ENCODE measurements at regions not wholly inside any gene's neighbourhood (a gene's known extent, or its start where the extent isn't known, plus 50 kb on each side); places are given as distances from the start of the nearest gene placed in this dataset.

DNA sequence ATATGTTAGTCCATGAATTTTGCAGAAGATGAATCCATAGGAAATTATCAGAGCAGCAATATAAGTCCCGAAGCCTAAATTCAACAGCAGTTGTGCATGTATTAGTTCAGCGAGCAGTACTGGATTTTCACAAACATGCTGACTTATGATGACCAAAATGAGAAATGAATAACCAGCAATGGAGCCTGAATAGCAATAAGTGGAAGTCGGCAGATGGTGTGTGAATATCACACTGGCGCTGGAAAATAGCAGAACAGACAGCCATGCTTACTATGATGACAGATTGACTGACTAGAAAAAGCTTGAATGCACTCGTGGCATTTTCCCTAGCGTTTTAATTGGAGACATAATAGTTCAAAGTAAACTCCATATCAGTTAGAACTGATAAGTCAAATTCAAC lies 1114.5 kb downstream of the DSC3 start:
- POLR2A ChIA-PET: no interaction called here
- Histone ChIP-seq H3K9me3 (ENCODE audit: control insufficient read depth in 2 of 3, low read length in 3 of 3) (peaks cover 0 to 4% (median 0%) of the 10 kb centered on the region in 3 experiments), H3K4me3 (ENCODE audit: low read length) (no peak overlapping the region), H3K4me1 (ENCODE audit: control insufficient read depth in 2 of 2, insufficient read depth in 2 of 2, low read length in 2 of 2) (no peaks in the 10 kb centered on the region), H3K36me3 (ENCODE audit: control insufficient read depth in 2 of 3, insufficient read depth in 3 of 3, low read length in 3 of 3) (no peaks in the 10 kb centered on the region), H3K27me3 (ENCODE audit: control insufficient read depth in 2 of 2, insufficient read depth in 2 of 2, low read length in 2 of 2) (no peaks in the 10 kb centered on the region), H3K27ac (ENCODE audit: low read depth, low read length) (no peak overlapping the region)
- peaks cover 0 to 34% (median 10%) of the 10 kb centered on the region in 11 donors for H3K9me3 Mint-ChIP-seq
- DNase-seq (no peak), ATAC-seq (no peak)
- no peaks in the 10 kb centered on the region for H3K27me3 Mint-ChIP-seq
- intact Hi-C loops (cut with micrococcal nuclease): no loop called here
- no peaks in the 10 kb centered on the region for H3K4me1 Mint-ChIP-seq
- peaks cover 0 to 10% (median 0%) of the 10 kb centered on the region in 5 donors for H3K36me3 Mint-ChIP-seq
- H3K4me3 Mint-ChIP-seq: no peak overlapping the region
- H3K27ac Mint-ChIP-seq: no peak overlapping the region
- CTCF ChIA-PET: no interaction called here

DNA sequence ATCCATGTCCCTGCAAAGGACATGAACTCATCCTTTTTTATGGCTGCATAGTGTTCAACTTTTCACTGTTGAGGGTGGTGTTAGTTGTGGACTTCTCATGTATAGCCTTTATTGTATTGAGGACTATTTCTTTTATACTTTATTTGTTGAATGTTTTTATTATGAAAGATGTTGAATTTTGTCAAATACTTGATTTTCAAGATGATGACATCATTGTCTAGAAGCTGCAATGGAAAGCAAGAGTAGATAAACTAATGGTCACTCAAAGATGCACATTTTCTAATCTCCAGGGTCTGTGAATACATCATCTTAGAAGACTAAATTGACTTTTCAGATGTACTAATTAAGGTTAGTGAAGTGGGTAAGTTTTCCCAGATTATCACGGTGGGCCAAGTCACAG lies 1117.0 kb downstream of the DSC3 start:
- no peak for ATAC-seq
- H3K9me3 Mint-ChIP-seq: peaks cover 0 to 32% (median 10%) of the 10 kb centered on the region in 11 donors
- no peak overlapping the region for H3K27ac Mint-ChIP-seq
- Histone ChIP-seq H3K9me3 (ENCODE audit: control insufficient read depth in 2 of 3, low read length in 3 of 3) (no peaks in the 10 kb centered on the region), H3K36me3 (ENCODE audit: control insufficient read depth in 2 of 3, insufficient read depth in 3 of 3, low read length in 3 of 3) (no peaks in the 10 kb centered on the region), H3K27me3 (ENCODE audit: control insufficient read depth in 2 of 2, insufficient read depth in 2 of 2, low read length in 2 of 2) (no peaks in the 10 kb centered on the region), H3K4me3 (ENCODE audit: low read length) (no peak overlapping the region), H3K4me1 (ENCODE audit: control insufficient read depth in 2 of 2, insufficient read depth in 2 of 2, low read length in 2 of 2) (no peaks in the 10 kb centered on the region), H3K27ac (ENCODE audit: low read depth, low read length) (no peak overlapping the region)
- H3K27me3 Mint-ChIP-seq: no peaks in the 10 kb centered on the region
- ChIA-PET CTCF (no interaction called here), POLR2A (no interaction called here)
- intact Hi-C loops (cut with micrococcal nuclease): no loop called here
- no peaks in the 10 kb centered on the region for H3K4me1 Mint-ChIP-seq
- no peak for DNase-seq
- H3K36me3 Mint-ChIP-seq: peaks cover 0 to 10% (median 0%) of the 10 kb centered on the region in 5 donors
- no peak overlapping the region for H3K4me3 Mint-ChIP-seq

DNA sequence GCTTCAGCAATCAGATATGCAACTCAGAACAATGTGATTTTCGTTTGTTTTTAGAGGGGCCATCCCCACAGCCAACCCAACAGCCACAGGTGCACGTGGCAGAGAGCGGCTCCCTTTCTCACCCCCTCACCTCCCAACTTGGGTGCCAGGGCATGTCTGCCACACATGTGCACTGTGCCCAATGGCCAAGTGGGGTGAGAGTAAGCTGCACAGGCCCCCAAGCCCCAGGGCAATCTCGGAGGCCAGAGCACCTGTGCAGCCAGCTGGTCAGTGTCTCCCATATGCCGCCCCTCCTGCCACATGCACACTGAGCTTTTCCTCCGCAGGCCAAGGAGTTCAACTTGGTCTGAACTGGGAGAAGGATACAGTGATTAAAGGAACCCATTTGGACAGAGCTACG lies 1130.2 kb downstream of the DSC3 start:
- POLR2A ChIA-PET: no interaction called here
- no peaks in the 10 kb centered on the region for H3K4me1 ChIP-seq (ENCODE audit: control insufficient read depth in 2 of 2, insufficient read depth in 2 of 2, low read length in 2 of 2)
- Mint-ChIP-seq H3K27me3 (no peaks in the 10 kb centered on the region), H3K9me3 (peaks cover 5 to 28% (median 11%) of the 10 kb centered on the region in 11 donors), H3K4me3 (no peak overlapping the region), H3K27ac (no peak overlapping the region), H3K36me3 (peaks cover 0 to 5% (median 0%) of the 10 kb centered on the region in 5 donors), H3K4me1 (no peaks in the 10 kb centered on the region)
- intact Hi-C loops (cut with micrococcal nuclease): no loop called here
- DNase-seq: no peak
- no peaks in the 10 kb centered on the region for H3K36me3 ChIP-seq (ENCODE audit: control insufficient read depth in 2 of 3, insufficient read depth in 3 of 3, low read length in 3 of 3)
- no peak overlapping the region for H3K4me3 ChIP-seq (ENCODE audit: low read length)
- ATAC-seq: no peak
- H3K27ac ChIP-seq (ENCODE audit: low read depth, low read length): no peak overlapping the region
- CTCF ChIA-PET: no interaction called here
- H3K9me3 ChIP-seq (ENCODE audit: control insufficient read depth in 2 of 3, low read length in 3 of 3): no peaks in the 10 kb centered on the region
- H3K27me3 ChIP-seq (ENCODE audit: control insufficient read depth in 2 of 2, insufficient read depth in 2 of 2, low read length in 2 of 2): no peaks in the 10 kb centered on the region

DNA sequence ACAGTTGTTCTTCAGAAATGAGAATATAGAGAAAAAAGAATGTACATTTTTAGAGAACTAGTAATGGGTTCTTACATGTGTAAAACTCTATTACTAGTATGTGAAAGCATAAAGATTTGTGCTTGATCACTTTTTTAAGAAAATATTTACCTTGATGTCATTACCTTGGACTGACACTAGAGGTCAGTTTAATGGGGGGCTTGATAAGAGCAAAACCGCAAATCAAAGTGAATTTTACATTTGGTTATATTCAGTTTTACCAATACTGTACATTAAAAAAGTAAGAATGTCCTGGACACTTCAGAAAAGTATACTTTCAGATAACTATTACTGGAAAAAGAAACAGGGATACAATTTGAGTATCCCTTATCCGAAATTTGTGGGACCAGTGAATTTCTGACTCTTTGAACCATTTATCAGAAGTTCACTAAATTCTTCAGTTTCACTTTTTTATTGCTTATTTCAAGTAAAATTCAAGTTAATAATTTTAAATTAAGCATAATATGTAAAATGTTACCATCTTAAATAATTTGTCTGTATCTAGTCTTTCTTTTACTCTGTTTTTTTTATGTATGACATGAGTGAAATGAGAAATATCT lies 1149.5 kb downstream of the DSC3 start:
- Mint-ChIP-seq H3K27me3 (no peaks in the 10 kb centered on the region), H3K9me3 (peaks cover 3 to 13% (median 8%) of the 10 kb centered on the region in 11 donors), H3K4me3 (no peak overlapping the region), H3K36me3 (peaks cover 0 to 6% (median 0%) of the 10 kb centered on the region in 5 donors), H3K4me1 (no peaks in the 10 kb centered on the region), H3K27ac (no peak overlapping the region)
- Histone ChIP-seq H3K27ac (ENCODE audit: low read depth, low read length) (no peak overlapping the region), H3K36me3 (ENCODE audit: control insufficient read depth in 2 of 3, insufficient read depth in 3 of 3, low read length in 3 of 3) (no peaks in the 10 kb centered on the region), H3K27me3 (ENCODE audit: control insufficient read depth in 2 of 2, insufficient read depth in 2 of 2, low read length in 2 of 2) (no peaks in the 10 kb centered on the region), H3K4me3 (ENCODE audit: low read length) (no peak overlapping the region), H3K4me1 (ENCODE audit: control insufficient read depth in 2 of 2, insufficient read depth in 2 of 2, low read length in 2 of 2) (no peaks in the 10 kb centered on the region), H3K9me3 (ENCODE audit: control insufficient read depth in 2 of 3, low read length in 3 of 3) (no peaks in the 10 kb centered on the region)
- intact Hi-C loops (cut with micrococcal nuclease): no loop called here
- DNase-seq: no peak
- ATAC-seq: no peak
- ChIA-PET POLR2A (no interaction called here), CTCF (no interaction called here)

DNA sequence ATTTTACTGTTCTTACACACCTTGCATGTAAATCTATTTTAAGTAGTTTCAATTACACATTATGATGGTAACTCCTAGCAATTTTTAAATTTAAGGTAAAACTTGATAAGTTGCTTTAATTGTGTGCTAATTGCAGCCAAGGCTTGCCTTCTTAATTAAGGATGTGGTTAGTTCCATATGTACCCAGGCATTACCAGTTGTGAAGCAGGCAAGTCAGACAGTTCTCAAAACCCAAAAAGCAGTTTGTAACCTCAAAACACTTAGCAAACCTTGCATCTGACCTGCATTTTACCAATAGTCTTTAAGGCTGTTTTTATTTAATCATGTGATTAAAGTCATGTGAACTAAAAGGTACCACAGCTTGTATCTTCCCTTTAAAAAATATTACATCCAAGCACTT lies 1159.4 kb downstream of the DSC3 start:
- H3K4me3 Mint-ChIP-seq: no peak overlapping the region
- H3K27ac Mint-ChIP-seq: no peak overlapping the region
- DNase-seq (no peak), ATAC-seq (no peak)
- ChIA-PET CTCF (no interaction called here), POLR2A (no interaction called here)
- intact Hi-C loops (cut with micrococcal nuclease): no loop called here
- H3K27ac ChIP-seq (ENCODE audit: low read depth, low read length): no peak overlapping the region
- no peaks in the 10 kb centered on the region for H3K9me3 ChIP-seq (ENCODE audit: control insufficient read depth in 2 of 3, low read length in 3 of 3)
- H3K36me3 ChIP-seq (ENCODE audit: control insufficient read depth in 2 of 3, insufficient read depth in 3 of 3, low read length in 3 of 3): no peaks in the 10 kb centered on the region
- peaks cover 0 to 3% (median 0%) of the 10 kb centered on the region in 5 donors for H3K36me3 Mint-ChIP-seq
- no peaks in the 10 kb centered on the region for H3K4me1 Mint-ChIP-seq
- peaks cover 0 to 8% (median 0%) of the 10 kb centered on the region in 11 donors for H3K9me3 Mint-ChIP-seq
- H3K4me1 ChIP-seq (ENCODE audit: control insufficient read depth in 2 of 2, insufficient read depth in 2 of 2, low read length in 2 of 2): no peaks in the 10 kb centered on the region
- no peaks in the 10 kb centered on the region for H3K27me3 ChIP-seq (ENCODE audit: control insufficient read depth in 2 of 2, insufficient read depth in 2 of 2, low read length in 2 of 2)
- H3K4me3 ChIP-seq (ENCODE audit: low read length): no peak overlapping the region
- H3K27me3 Mint-ChIP-seq: no peaks in the 10 kb centered on the region

DNA sequence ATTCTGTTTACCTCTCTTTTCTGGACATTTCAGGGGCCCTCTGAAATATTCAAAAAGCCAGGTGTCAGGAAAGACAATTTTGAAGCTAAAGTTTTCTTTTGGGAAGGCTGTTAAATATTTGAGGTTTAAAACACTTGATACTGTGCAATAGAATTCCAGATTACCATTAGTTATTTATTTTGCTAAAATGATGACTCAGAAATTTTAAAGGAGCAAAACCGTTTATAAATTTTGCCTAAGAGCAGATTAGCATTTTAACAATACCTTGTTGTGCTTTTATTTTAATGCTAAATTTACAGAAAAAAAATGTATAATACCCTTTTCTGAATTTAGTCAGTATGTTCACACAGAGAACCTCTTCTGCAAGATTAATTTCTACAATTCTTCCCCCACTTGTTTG lies 1159.9 kb downstream of the DSC3 start:
- ChIA-PET POLR2A (no interaction called here), CTCF (no interaction called here)
- H3K36me3 ChIP-seq (ENCODE audit: control insufficient read depth in 2 of 3, insufficient read depth in 3 of 3, low read length in 3 of 3): no peaks in the 10 kb centered on the region
- Mint-ChIP-seq H3K4me1 (no peaks in the 10 kb centered on the region), H3K4me3 (no peak overlapping the region), H3K9me3 (peaks cover 0 to 8% (median 0%) of the 10 kb centered on the region in 11 donors), H3K36me3 (peaks cover 0 to 3% (median 0%) of the 10 kb centered on the region in 5 donors), H3K27ac (no peak overlapping the region), H3K27me3 (no peaks in the 10 kb centered on the region)
- no peak for DNase-seq
- intact Hi-C loops (cut with micrococcal nuclease): no loop called here
- ATAC-seq: no peak
- no peak overlapping the region for H3K4me3 ChIP-seq (ENCODE audit: low read length)
- no peaks in the 10 kb centered on the region for H3K9me3 ChIP-seq (ENCODE audit: control insufficient read depth in 2 of 3, low read length in 3 of 3)
- no peaks in the 10 kb centered on the region for H3K27me3 ChIP-seq (ENCODE audit: control insufficient read depth in 2 of 2, insufficient read depth in 2 of 2, low read length in 2 of 2)
- no peak overlapping the region for H3K27ac ChIP-seq (ENCODE audit: low read depth, low read length)
- no peaks in the 10 kb centered on the region for H3K4me1 ChIP-seq (ENCODE audit: control insufficient read depth in 2 of 2, insufficient read depth in 2 of 2, low read length in 2 of 2)

DNA sequence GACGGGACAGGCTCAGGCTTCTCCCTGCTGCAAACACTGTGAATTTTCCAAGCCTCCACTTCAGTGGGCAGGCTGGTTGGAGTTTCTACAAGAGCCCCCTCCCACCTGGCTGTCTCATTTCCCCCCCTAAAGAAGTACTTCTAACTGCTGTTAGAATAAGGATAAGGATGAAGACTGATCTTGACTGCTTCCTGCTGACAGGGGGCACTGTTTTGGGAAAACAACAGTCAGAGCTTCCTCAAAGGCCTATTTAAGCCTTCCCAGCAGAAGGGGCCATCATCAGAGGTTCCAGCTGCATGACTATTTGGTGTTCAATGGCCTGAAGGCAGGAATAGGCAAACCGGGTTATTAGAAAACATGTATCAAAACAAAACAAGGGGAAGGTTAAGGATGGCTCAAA lies 1162.8 kb downstream of the DSC3 start:
- no peaks in the 10 kb centered on the region for H3K27me3 Mint-ChIP-seq
- no peak overlapping the region for H3K4me3 Mint-ChIP-seq
- Histone ChIP-seq H3K36me3 (ENCODE audit: control insufficient read depth in 2 of 3, insufficient read depth in 3 of 3, low read length in 3 of 3) (no peaks in the 10 kb centered on the region), H3K27ac (ENCODE audit: low read depth, low read length) (no peak overlapping the region), H3K4me1 (ENCODE audit: control insufficient read depth in 2 of 2, insufficient read depth in 2 of 2, low read length in 2 of 2) (no peaks in the 10 kb centered on the region), H3K27me3 (ENCODE audit: control insufficient read depth in 2 of 2, insufficient read depth in 2 of 2, low read length in 2 of 2) (no peaks in the 10 kb centered on the region), H3K9me3 (ENCODE audit: control insufficient read depth in 2 of 3, low read length in 3 of 3) (no peaks in the 10 kb centered on the region), H3K4me3 (ENCODE audit: low read length) (no peak overlapping the region)
- ATAC-seq (no peak), DNase-seq (no peak)
- ChIA-PET CTCF (no interaction called here), POLR2A (no interaction called here)
- peaks cover 0 to 3% (median 0%) of the 10 kb centered on the region in 5 donors for H3K36me3 Mint-ChIP-seq
- peaks cover 0 to 17% (median 5%) of the 10 kb centered on the region in 11 donors for H3K9me3 Mint-ChIP-seq
- intact Hi-C loops (cut with micrococcal nuclease): loop anchor here in 1 of 2 donors (5.0 kb wide), 1 partner anchor 1083 kb away; no protein-coding TSS in a partner anchor
- no peak overlapping the region for H3K27ac Mint-ChIP-seq
- H3K4me1 Mint-ChIP-seq: no peaks in the 10 kb centered on the region

All from naive thymus-derived CD4-positive, alpha-beta T cell (primary cell).